Astrocyte (in vitro differentiated cells and primary cell): ENCODE measurements at regions not wholly inside any gene's neighbourhood (a gene's known extent, or its start where the extent isn't known, plus 50 kb on each side); places are given as distances from the start of the nearest gene placed in this dataset.
A peak's percentile ranks its signal among the peaks of the same experiment; 100 is the strongest.

Experiments used
- DNase-seq: peaks from one replicate; pipeline ENCODE4 v3.0.0-alpha.2; 2010; ENCODE audit warnings: low read depth
- FAIRE-seq: peaks from 2 replicates; lab custom pipeline; 2011; peaks lifted over from hg19 to GRCh38; lab: Jason Lieb, UNC
- H2AFZ ChIP-seq: 2 replicates; pipeline ENCODE4 v1.6.0; 2012; ENCODE audit warnings: low read depth, low read length, inconsistent platforms
- H3K27ac ChIP-seq: 2 replicates; pipeline ENCODE4 v1.5.1; 2011; ENCODE audit warnings: low read depth, low read length, inconsistent platforms
- H3K27me3 ChIP-seq: 2 replicates; pipeline ENCODE4 v1.6.0; 2011; ENCODE audit warnings: low read length, inconsistent platforms; ENCODE audit not compliant: insufficient read depth
- H3K36me3 ChIP-seq: 2 replicates; pipeline ENCODE4 v1.5.1; 2011; ENCODE audit warnings: low read length, inconsistent platforms; ENCODE audit not compliant: insufficient read depth
- H3K4me1 ChIP-seq: 2 replicates; pipeline ENCODE4 v1.5.1; 2011; ENCODE audit warnings: low read length, inconsistent platforms; ENCODE audit not compliant: insufficient read depth
- H3K4me2 ChIP-seq: 2 replicates; pipeline ENCODE4 v1.6.0; 2012; ENCODE audit warnings: low read length, inconsistent platforms
- H3K4me3 ChIP-seq: 2 replicates; pipeline ENCODE4 v1.5.1; 2011; ENCODE audit warnings: low read depth, mild to moderate bottlenecking, low read length, inconsistent platforms; ENCODE audit not compliant: insufficient read depth
- H3K79me2 ChIP-seq: 2 replicates; pipeline ENCODE4 v1.6.0; 2012; ENCODE audit warnings: mild to moderate bottlenecking, low read length, inconsistent platforms; ENCODE audit not compliant: insufficient read depth
- H3K9ac ChIP-seq: 2 replicates; pipeline ENCODE4 v1.6.0; 2012; ENCODE audit warnings: mild to moderate bottlenecking, low read length, inconsistent platforms
- H3K9me3 ChIP-seq: 2 replicates; pipeline ENCODE4 v1.5.1; 2012; ENCODE audit warnings: low read depth, mild to moderate bottlenecking, low read length, inconsistent platforms; ENCODE audit not compliant: insufficient read depth
- H4K20me1 ChIP-seq: 2 replicates; pipeline ENCODE4 v1.6.0; 2012; ENCODE audit warnings: low read length, inconsistent platforms; ENCODE audit not compliant: insufficient read depth
- H3K27ac Mint-ChIP-seq: one replicate; pipeline ENCODE4 v1.8.0; 2021; ENCODE audit warnings: mild to moderate bottlenecking, mixed read lengths; ENCODE audit not compliant: unreplicated experiment
- H3K27me3 Mint-ChIP-seq: one replicate; pipeline ENCODE4 v1.8.0; 2021; ENCODE audit warnings: low read depth, mixed read lengths; ENCODE audit not compliant: unreplicated experiment
- H3K36me3 Mint-ChIP-seq: one replicate; pipeline ENCODE4 v1.8.0; 2021; ENCODE audit warnings: low read depth, mixed read lengths; ENCODE audit not compliant: unreplicated experiment
- H3K4me1 Mint-ChIP-seq: one replicate; pipeline ENCODE4 v1.8.0; 2021; ENCODE audit warnings: low read depth, mixed read lengths; ENCODE audit not compliant: unreplicated experiment
- H3K4me3 Mint-ChIP-seq: one replicate; pipeline ENCODE4 v1.8.0; 2021; ENCODE audit warnings: mild to moderate bottlenecking, moderate library complexity, mixed read lengths; ENCODE audit not compliant: unreplicated experiment
- H3K9me3 Mint-ChIP-seq: one replicate; pipeline ENCODE4 v1.8.0; 2021; ENCODE audit warnings: mild to moderate bottlenecking, mixed read lengths; ENCODE audit not compliant: unreplicated experiment
- EZH2 ChIP-seq: IDR thresholded peaks from 2 replicates; pipeline ENCODE4 v1.6.1; 2012; ENCODE audit warnings: mild to moderate bottlenecking, low read length, inconsistent platforms; ENCODE audit not compliant: insufficient read depth
- TF ChIP-seq, protein P1 (sequence below): IDR thresholded peaks from 2 replicates; pipeline ENCODE4 v1.5.1; 2011; ENCODE audit warnings: low read depth, mild to moderate bottlenecking, inconsistent platforms, low read length, moderate library complexity; ENCODE audit not compliant: insufficient read depth

DNA sequence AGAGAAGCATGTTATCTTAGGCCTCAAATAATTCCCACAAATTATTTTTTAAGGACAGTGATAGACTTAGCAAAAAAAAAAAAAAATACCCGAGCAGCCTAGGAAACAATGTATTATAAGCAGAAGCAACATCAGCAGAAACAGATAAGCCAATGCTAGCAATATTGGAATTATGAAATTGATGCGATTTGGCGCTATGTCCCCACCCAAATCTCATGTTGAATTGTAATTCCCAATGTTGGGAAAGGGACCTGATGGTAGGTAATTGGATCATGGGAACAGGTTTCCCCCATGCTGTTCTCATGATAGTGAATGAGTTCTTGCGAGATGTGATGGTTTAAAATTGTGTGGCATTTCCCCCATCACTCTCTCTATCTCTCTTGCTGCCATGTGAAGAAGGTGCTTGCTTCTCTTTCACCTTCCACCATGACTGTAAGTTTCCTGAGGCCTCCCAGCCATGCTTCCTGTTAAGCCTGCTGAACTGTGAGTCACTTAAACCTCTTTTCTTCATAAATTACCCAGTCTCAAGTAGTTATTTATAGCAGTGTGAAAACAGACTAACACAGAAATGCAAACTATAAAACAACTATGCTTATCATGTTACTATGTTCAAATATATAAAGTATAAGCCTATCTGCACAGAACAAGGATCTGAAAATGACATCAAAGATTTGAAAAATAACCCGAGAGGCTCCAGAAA, 75.6 kb upstream of the HIVEP3 start:
- TF ChIP-seq, protein P1, sequence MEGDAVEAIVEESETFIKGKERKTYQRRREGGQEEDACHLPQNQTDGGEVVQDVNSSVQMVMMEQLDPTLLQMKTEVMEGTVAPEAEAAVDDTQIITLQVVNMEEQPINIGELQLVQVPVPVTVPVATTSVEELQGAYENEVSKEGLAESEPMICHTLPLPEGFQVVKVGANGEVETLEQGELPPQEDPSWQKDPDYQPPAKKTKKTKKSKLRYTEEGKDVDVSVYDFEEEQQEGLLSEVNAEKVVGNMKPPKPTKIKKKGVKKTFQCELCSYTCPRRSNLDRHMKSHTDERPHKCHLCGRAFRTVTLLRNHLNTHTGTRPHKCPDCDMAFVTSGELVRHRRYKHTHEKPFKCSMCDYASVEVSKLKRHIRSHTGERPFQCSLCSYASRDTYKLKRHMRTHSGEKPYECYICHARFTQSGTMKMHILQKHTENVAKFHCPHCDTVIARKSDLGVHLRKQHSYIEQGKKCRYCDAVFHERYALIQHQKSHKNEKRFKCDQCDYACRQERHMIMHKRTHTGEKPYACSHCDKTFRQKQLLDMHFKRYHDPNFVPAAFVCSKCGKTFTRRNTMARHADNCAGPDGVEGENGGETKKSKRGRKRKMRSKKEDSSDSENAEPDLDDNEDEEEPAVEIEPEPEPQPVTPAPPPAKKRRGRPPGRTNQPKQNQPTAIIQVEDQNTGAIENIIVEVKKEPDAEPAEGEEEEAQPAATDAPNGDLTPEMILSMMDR, result no peak
- TF ChIP-seq EZH2, result no peak
- DNase-seq (no peak), FAIRE-seq (no peak)
- Mint-ChIP-seq H3K27me3 (peaks cover 3% of the 10 kb centered on the region), H3K4me3 (no peak overlapping the region), H3K36me3 (no peaks in the 10 kb centered on the region), H3K27ac (no peak overlapping the region), H3K9me3 (peaks cover 5% of the 10 kb centered on the region), H3K4me1 (no peaks in the 10 kb centered on the region)
- H4K20me1 ChIP-seq, result no peaks in the 10 kb centered on the region
- H3K9me3 ChIP-seq, result no peaks in the 10 kb centered on the region
- no peak overlapping the region for H3K4me2 ChIP-seq
- no peak overlapping the region for H2AFZ ChIP-seq
- H3K27me3 ChIP-seq, result no peaks in the 10 kb centered on the region
- no peak overlapping the region for H3K27ac ChIP-seq
- no peak overlapping the region for H3K9ac ChIP-seq
- H3K4me1 ChIP-seq, result no peaks in the 10 kb centered on the region
- H3K36me3 ChIP-seq, result no peaks in the 10 kb centered on the region
- H3K4me3 ChIP-seq, result no peak overlapping the region
- H3K79me2 ChIP-seq, result no peaks in the 10 kb centered on the region

DNA sequence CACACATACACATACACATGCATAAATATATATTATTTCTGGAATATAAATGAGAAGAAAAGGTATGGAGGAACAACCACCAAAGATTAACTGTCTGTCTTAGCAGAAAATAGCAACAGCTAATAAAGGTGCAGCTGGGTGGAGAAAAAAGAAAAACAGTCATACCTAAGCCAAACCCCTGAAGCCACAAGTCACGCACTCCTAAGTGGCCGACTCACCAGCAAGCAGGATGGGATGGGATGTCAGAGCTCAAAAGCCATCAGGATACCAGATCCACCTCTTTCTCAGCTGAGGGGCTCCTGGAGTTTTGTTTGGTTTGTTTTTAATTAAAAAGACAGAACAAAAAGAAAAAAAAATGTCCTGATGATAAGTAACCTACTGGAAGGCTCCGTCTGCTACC, 64.7 kb upstream of the HIVEP3 start:
- H3K79me2 ChIP-seq, result peaks cover 7% of the 10 kb centered on the region
- H3K4me3 ChIP-seq, result no peak overlapping the region
- Mint-ChIP-seq H3K27me3 (peaks cover 5% of the 10 kb centered on the region), H3K4me1 (peaks cover 11% of the 10 kb centered on the region), H3K27ac (no peak overlapping the region), H3K9me3 (no peaks in the 10 kb centered on the region), H3K36me3 (peaks cover 3% of the 10 kb centered on the region), H3K4me3 (no peak overlapping the region)
- DNase-seq (peak; percentile 9), FAIRE-seq (no peak)
- H3K27ac ChIP-seq, result no peak overlapping the region
- H3K9me3 ChIP-seq, result no peaks in the 10 kb centered on the region
- H3K36me3 ChIP-seq, result no peaks in the 10 kb centered on the region
- H4K20me1 ChIP-seq, result no peaks in the 10 kb centered on the region
- H3K27me3 ChIP-seq, result no peaks in the 10 kb centered on the region
- no peak overlapping the region for H3K9ac ChIP-seq
- H3K4me2 ChIP-seq, result no peak overlapping the region
- TF ChIP-seq, protein P1, result no peak
- no peak overlapping the region for H2AFZ ChIP-seq
- peaks cover 5% of the 10 kb centered on the region for H3K4me1 ChIP-seq

DNA sequence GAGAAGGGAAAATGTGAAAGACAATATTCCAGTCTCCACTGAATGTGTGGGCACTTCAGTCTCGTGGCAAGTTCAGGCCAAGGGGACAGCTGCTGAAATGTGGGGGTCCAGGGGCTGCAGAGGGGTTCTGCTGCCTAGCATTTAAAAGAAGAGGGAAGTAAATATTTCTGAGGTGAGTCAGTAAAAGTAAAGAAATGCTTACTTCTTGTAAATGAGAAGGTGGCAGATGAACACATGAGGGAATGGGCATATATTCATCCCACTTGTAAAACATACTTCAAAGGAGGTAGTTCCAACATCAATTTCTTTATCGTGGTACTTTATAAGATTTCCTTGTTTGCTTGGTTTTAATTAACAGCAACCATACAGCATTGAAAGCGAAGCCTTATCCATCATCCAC, 63.1 kb upstream of the HIVEP3 start:
- DNase-seq (no peak), FAIRE-seq (no peak)
- Histone ChIP-seq H3K9me3 (no peaks in the 10 kb centered on the region), H3K4me3 (no peak overlapping the region), H3K9ac (no peak overlapping the region), H3K4me2 (no peak overlapping the region), H3K36me3 (no peaks in the 10 kb centered on the region), H3K79me2 (peaks cover 8% of the 10 kb centered on the region), H3K27me3 (no peaks in the 10 kb centered on the region), H3K4me1 (peaks cover 5% of the 10 kb centered on the region), H3K27ac (no peak overlapping the region), H2AFZ (no peak overlapping the region), H4K20me1 (no peaks in the 10 kb centered on the region)
- H3K27ac Mint-ChIP-seq, result no peak overlapping the region
- peaks cover 11% of the 10 kb centered on the region for H3K4me1 Mint-ChIP-seq
- no peak for TF ChIP-seq EZH2
- TF ChIP-seq, protein P1, result no peak
- peaks cover 7% of the 10 kb centered on the region for H3K27me3 Mint-ChIP-seq
- no peak overlapping the region for H3K4me3 Mint-ChIP-seq
- H3K9me3 Mint-ChIP-seq, result no peaks in the 10 kb centered on the region
- peaks cover 3% of the 10 kb centered on the region for H3K36me3 Mint-ChIP-seq
